NCI-H82 treated with DMSO at 0.1 percent for 48 hours (cell line): ENCODE measurements at regions not wholly inside any gene's neighbourhood (a gene's known extent, or its start where the extent isn't known, plus 50 kb on each side); places are given as distances from the start of the nearest gene placed in this dataset.
"Not testable (repeated sequence)": the region's sequence is repeated elsewhere in the genome, so short reads cannot be mapped to it uniquely, and the experiment has no call there.

Experiments used
- DNase-seq: peaks from one replicate; lab custom pipeline; 2025; ENCODE audit not compliant: unreplicated experiment; lab: John Stamatoyannopoulos, UW

- DNase-seq = not testable (repeated sequence)
Observed at GRCh38 chrX:42157923-42158322, 234.6 kb upstream of the CASK start.

DNA sequence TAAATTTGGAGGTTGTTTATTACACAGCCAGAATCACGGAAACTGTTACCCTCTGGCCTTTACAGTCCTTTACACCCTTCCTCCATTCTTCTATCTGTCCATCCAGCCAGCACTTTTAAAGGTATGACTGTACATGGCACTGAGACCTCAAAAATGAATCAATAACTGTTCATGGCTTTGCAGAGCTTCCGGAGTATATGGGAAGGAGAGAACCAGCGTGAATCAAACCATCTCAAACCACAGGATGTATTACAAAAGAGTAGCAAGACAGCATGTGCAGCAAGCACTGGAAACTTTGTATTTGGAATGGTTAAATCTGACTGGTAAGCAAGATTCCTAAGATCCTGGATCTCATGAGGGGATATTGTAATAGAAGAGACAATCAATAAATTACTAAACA lies 228.5 kb upstream of the CASK start:
- no peak for DNase-seq

DNA sequence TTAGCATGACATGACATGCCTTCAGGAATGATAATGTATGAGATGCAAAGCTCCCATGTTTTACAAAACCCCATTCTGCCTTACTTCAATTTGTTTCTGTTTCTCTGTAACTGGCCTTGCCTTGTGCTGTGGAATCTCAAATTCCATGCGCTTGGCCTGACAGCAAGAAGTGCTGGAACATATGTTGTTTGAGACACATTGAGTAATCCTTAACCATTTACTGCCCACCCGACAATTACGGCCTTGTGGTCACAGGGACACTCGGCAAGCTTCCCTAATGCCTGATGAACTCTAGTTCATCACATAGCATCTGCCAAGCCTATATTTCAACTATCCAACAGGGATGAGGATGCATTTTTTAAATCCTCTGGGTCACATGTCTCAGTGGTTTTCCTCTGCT lies 226.4 kb upstream of the CASK start:
- peak; percentile 33 for DNase-seq

DNA sequence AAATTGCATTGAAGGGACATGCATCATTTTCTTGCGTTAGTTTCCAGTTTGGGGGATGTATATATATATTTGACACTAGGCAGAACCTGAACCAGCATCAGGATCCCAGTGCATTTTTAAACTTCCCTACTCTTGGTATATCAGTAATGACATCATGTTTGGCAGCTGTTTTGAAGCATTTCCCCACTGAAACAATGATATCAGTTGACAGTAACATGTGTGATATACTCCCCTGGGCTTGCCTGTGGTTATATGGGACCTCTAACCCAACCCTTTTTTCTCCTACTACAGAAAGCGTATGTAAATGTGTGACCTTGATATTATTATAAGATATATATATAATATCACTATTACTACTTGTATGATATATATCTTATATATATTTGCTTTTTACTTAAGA lies 225.9 kb upstream of the CASK start:
- no peak for DNase-seq

DNA sequence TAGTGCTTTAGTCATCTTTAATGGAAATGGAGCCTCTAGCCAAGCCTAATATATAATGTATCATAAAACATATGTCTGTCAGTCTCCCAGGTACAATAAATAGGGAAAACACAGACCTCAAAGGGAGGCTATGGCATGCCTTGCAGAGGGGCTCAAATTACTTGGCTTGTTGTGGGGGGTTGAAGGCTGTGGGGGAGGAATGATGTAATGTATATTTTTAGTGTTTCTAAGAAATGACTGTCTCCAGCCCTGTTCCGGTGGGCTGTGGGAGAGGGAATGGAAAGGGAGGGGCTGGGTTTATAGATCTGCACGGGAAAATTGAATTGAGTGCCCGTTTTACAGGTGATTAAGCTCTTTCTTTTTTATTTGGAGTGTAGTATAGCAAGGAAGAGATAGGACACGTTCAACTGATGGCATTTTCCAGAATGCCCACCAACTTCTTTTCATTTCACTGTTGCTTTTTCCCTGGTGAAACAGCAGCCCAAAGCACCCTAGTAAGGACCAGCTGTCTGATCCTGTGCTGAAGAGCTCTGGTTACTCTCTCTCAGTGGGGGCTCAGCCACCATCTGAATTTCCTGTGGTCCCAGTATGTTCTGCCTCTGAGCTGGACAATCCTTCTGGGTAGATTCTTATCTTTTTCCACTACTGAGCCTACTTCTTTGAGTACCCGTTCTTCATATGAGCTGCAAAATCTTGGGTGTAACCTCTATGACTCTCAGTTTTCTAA lies 220.7 kb upstream of the CASK start:
- no peak for DNase-seq

DNA sequence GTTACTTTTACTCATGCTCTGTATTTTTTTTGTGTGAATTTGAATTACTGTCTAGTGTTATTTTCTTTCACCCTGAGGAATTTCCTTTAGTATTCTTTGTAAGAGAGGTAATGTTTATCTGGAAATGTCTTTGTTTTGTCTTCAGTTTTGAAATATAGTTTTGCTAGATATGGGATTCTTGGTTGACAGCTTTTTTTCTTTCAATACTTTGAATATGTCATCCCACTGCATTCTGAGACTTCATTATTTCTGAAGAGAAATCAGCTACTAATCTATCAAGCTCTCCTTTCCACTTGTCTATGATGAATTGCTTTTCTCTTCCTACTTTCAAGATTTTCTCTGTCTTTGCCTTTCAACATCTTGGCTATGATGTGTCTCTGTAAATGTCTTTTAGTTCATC lies 217.0 kb upstream of the CASK start:
- no peak for DNase-seq

- DNase-seq = no peak
Observed at GRCh38 chrX:42135583-42136228, 212.4 kb upstream of the CASK start.

- no peak for DNase-seq
Observed at GRCh38 chrX:42131856-42132255, 208.5 kb upstream of the CASK start.

GRCh38 chrX:42129022-42129940 lies 205.9 kb upstream of the CASK start:
- no peak for DNase-seq

- DNase-seq = no peak
Observed at GRCh38 chrX:42128587-42128986, 205.2 kb upstream of the CASK start.

- no peak for DNase-seq
Observed at GRCh38 chrX:42128020-42128419, 204.7 kb upstream of the CASK start.

DNA sequence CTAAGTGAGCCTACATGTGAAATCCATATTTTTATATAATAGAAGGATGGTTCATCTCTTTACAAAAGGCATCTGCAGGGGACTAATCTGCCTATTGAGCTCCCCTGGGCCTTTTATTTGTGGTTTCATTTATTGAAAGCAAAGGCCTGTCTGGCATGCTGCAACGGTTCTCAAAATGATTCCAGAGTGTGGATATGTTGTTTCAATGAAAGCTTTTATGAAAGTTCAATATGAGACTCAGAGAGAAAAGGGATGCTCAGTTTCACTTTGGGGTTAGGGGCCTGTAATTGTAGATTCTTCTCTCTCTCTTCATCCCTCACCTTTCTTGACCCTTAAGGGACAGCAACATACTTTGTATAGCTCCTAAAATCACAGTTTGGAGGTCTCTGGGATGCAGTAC lies 204.2 kb upstream of the CASK start:
- no peak for DNase-seq

- no peak for DNase-seq
Observed at GRCh38 chrX:42123369-42123768, 200.0 kb upstream of the CASK start.

- DNase-seq = no peak
Observed at GRCh38 chrX:42119076-42119475, 195.7 kb upstream of the CASK start.

DNA sequence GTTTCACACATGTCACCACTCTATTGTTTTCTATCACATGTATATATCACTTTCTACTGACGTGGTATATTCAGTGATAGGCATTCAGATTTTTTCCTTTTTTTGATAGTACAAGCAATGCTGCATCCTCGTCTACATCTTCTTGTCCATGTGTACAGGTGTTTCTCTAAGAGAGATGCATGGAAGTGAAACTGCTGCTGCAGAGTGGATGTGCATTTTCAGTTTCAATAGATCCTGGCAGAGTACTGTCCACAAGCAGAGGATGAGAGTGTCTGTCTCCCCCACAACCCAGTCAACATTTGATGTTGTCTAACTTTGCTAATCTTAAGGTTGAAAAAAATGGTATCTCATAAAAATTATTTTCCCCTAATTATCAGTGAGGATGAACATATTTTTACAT lies 194.0 kb upstream of the CASK start:
- DNase-seq = no peak

DNA sequence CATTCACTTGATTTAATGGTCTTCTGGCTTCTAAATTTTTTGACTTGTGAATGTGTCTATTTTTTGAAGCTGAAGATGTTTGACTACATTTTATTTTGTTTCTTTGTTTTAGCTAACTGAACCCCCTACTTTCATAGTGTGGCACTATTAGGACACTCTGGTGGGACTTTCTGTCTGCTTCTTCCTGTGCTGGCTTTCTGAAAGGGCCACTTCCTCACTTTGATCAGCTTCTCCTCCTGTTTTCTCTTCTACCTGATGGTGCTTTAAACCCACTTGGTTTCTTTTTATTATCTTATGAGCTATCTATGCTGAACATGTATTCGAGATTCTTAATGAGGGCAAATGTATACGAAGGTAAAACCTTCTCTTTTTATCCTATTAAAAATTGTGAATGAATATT lies 186.1 kb upstream of the CASK start:
- DNase-seq = no peak

- DNase-seq = no peak
Observed at GRCh38 chrX:42107495-42108488, 184.4 kb upstream of the CASK start.

DNA sequence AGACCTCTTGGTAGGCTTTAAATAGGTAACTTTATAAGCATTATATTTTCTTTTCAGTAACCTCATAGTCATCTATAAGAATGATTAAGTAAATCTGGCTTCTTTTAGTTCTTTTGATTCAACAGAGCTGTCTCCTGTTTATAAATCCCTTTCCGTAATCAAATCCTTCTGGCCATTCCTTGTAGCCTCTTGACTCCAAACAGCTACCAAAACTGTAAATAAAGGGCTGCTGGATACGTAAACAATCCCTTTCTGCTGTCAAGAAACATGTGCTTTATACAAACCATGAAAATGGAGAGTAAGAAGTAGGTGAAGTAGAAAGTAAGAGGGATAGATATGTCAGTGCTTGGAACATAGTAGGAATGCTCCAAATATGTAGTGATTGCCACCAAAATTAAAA lies 183.2 kb upstream of the CASK start:
- DNase-seq = no peak

DNA sequence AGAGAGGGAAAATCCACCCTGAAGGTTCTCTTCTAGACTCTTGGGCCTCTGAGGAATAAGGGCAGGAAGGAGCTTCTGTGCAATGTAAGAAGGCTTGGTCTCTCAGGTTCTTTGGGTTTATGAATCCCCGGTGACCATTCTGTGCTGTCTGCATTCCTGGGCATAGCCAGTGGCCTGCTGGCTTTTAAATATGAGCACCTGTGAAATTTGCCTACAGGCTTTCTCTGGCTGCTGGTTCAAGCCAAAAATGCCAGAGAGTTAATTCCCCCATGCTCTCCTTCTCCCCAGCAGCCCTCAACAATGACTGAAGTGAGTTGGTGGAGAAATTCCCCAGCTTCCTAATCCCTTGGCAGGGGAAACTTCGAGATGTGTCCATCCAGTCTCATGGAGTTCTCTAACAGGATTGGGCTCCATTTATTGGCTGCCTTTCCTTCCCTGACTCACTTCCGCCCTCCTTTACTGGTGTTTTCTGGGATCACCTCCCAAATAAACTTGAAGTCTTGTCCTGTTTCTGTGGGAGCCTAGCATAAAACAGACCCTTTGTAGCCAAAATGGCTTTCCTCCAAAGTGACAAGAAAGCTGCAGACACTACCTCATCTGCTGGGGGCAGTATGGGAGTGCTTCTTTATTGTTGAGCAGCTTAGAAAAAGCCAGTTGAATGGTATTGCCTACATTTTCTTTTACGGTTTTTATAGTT lies 179.4 kb upstream of the CASK start:
- no peak for DNase-seq

- no peak for DNase-seq
Observed at GRCh38 chrX:42098900-42099299, 175.5 kb upstream of the CASK start.
